GM12865 (cell line): ENCODE measurements at regions not wholly inside any gene's neighbourhood (a gene's known extent, or its start where the extent isn't known, plus 50 kb on each side); places are given as distances from the start of the nearest gene placed in this dataset.

Experiments used
- DNase-seq: peaks from one replicate; pipeline ENCODE4 v3.0.0; 2010; ENCODE audit warnings: low read depth
- H3K4me3 ChIP-seq: 2 replicates; pipeline ENCODE4 v1.5.1; 2011; ENCODE audit warnings: mild to moderate bottlenecking, low read depth, low read length, control low read depth
- CTCF ChIP-seq: IDR thresholded peaks from 2 replicates; pipeline ENCODE4 v1.5.1; 2011; ENCODE audit warnings: low read length, control low read depth, low read depth, inconsistent platforms; ENCODE audit not compliant: insufficient read depth; ENCODE audit errors: missing control alignments

GRCh38 chrX:43581888-43582539 is 74.1 kb upstream of the MAOA start:
- no peak for DNase-seq
- TF ChIP-seq CTCF: no peak
- H3K4me3 ChIP-seq: no peak overlapping the region

GRCh38 chrX:43582540-43582913 is 73.6 kb upstream of the MAOA start:
- TF ChIP-seq CTCF: no peak

GRCh38 chrX:43585922-43586321 is 70.2 kb upstream of the MAOA start:
- no peak for TF ChIP-seq CTCF
- no peak overlapping the region for H3K4me3 ChIP-seq
- DNase-seq: no peak

More at GRCh38 chrX:43582540-43582913, 73.6 kb upstream of the MAOA start:
- H3K4me3 ChIP-seq: no peak overlapping the region
- DNase-seq: no peak

GRCh38 chrX:43586830-43587229 is 69.3 kb upstream of the MAOA start:
- no peak for TF ChIP-seq CTCF
- no peak overlapping the region for H3K4me3 ChIP-seq
- DNase-seq: no peak

GRCh38 chrX:43589735-43590134 is 66.4 kb upstream of the MAOA start:
- TF ChIP-seq CTCF: no peak
- H3K4me3 ChIP-seq: no peak overlapping the region
- DNase-seq: no peak

GRCh38 chrX:43590150-43590549 is 65.9 kb upstream of the MAOA start:
- no peak for DNase-seq
- H3K4me3 ChIP-seq: no peak overlapping the region
- TF ChIP-seq CTCF: no peak

- no peak overlapping the region for H3K4me3 ChIP-seq
- DNase-seq: no peak
- TF ChIP-seq CTCF: no peak
Measured at GRCh38 chrX:43592597-43592996, 63.5 kb upstream of the MAOA start.
